ENCODE measurements at regions not wholly inside any gene's neighbourhood (a gene's known extent, or its start where the extent isn't known, plus 50 kb on each side); places are given as distances from the start of the nearest gene placed in this dataset.

GRCh38 chr15:97045666-97046421 lies 715.3 kb downstream of the NR2F2 start:
- DNase-seq (ENCODE audit: extremely low read depth, low read depth) = no peak
- TF ChIP-seq, protein P1, sequence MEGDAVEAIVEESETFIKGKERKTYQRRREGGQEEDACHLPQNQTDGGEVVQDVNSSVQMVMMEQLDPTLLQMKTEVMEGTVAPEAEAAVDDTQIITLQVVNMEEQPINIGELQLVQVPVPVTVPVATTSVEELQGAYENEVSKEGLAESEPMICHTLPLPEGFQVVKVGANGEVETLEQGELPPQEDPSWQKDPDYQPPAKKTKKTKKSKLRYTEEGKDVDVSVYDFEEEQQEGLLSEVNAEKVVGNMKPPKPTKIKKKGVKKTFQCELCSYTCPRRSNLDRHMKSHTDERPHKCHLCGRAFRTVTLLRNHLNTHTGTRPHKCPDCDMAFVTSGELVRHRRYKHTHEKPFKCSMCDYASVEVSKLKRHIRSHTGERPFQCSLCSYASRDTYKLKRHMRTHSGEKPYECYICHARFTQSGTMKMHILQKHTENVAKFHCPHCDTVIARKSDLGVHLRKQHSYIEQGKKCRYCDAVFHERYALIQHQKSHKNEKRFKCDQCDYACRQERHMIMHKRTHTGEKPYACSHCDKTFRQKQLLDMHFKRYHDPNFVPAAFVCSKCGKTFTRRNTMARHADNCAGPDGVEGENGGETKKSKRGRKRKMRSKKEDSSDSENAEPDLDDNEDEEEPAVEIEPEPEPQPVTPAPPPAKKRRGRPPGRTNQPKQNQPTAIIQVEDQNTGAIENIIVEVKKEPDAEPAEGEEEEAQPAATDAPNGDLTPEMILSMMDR (IDR thresholded peaks at IDR 0.05; ENCODE audit: low read depth, low read length) = no peak

DNA sequence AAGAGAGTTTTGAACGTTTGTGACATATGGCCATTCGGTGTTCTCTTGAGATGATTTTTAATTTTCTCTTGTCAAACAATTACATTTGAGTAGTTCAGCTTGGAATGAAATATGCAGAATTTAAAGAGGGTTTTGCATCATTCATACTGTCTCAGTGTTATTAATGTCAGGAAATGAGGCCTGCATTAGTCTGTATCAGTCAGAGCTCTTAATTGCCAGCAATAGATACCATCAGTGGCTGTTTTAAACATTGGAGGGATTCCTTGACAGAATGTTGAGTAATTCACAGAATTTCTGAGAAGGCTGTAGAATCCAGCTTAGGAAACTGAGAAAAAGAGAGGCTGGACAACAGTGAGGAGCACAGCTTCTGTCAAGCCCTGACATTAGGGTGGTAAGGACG lies 722.0 kb downstream of the NR2F2 start:
- no peak for DNase-seq (ENCODE audit: extremely low read depth, low read depth)
- TF ChIP-seq, protein P1 (IDR thresholded peaks at IDR 0.05; ENCODE audit: low read depth, low read length) = no peak

- TF ChIP-seq, protein P1 (IDR thresholded peaks at IDR 0.05; ENCODE audit: low read depth, low read length) = no peak
- DNase-seq (ENCODE audit: extremely low read depth, low read depth) = no peak
These were observed 723.1 kb downstream of the NR2F2 start for GRCh38 chr15:97053635-97054034.

- TF ChIP-seq, protein P1 (IDR thresholded peaks at IDR 0.05; ENCODE audit: low read depth, low read length) = no peak
- DNase-seq (ENCODE audit: extremely low read depth, low read depth) = no peak
These were observed 727.0 kb downstream of the NR2F2 start for GRCh38 chr15:97057503-97057902.

DNA sequence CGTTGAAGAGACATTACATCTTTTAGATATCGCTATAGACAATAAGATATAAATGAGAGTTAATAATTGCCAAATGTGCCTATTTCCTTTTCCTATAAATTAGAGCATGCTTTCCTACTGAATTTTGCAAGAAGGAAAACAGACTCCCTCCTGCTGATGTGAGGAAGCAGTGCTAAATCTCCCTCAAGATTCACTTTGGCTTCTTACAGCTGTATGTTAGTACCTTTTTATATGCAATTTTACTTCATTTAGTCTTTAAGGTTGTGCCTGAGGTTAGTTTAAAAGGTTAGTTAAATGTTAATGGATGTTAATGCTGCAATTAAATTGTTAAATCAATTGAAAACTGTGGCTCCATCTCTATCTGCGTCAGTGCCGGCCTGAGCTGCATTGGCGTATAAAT lies 728.8 kb downstream of the NR2F2 start:
- DNase-seq (ENCODE audit: extremely low read depth, low read depth) = no peak
- TF ChIP-seq, protein P1 (IDR thresholded peaks at IDR 0.05; ENCODE audit: low read depth, low read length) = no peak

- no peak for DNase-seq (ENCODE audit: extremely low read depth, low read depth)
- TF ChIP-seq, protein P1 (IDR thresholded peaks at IDR 0.05; ENCODE audit: low read depth, low read length) = no peak
These were observed 730.9 kb downstream of the NR2F2 start for GRCh38 chr15:97061392-97061791.

DNA sequence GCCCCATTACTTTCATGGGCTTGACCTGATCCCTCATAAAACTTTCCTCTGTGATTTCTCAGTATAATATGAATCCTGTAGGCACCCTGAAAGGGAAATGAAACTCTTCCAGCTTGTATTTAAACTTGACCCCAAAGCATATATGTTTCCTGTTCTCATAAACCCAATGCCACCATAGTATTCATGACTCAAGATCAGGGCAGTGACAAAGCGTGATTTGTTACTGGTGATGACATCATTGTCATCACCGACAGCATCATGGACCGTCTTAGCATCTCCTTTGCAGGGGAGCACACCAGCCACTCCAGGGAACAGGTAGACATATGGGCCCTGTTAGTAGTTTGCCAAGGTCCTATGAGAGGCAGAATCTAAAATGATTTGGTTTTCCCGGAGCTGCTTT lies 741.2 kb downstream of the NR2F2 start:
- no peak for DNase-seq (ENCODE audit: extremely low read depth, low read depth)
- TF ChIP-seq, protein P1 (IDR thresholded peaks at IDR 0.05; ENCODE audit: low read depth, low read length) = no peak

All from AG09319 (cell line).